Ramos (cell line): ENCODE measurements at regions not wholly inside any gene's neighbourhood (a gene's known extent, or its start where the extent isn't known, plus 50 kb on each side); places are given as distances from the start of the nearest gene placed in this dataset.

Experiments used
- in situ Hi-C: fragments of 300-500 bp; cut with MboI; formaldehyde crosslinking; loops from one replicate; pipeline ENCODE4 v1.14.3; 2022; ENCODE audit warnings: low sequenced_read_pairs; ENCODE audit not compliant: unreplicated experiment

- in situ Hi-C loops: no loop called here
Observed at GRCh38 chr6:160895562-160895961, 96.0 kb upstream of the MAP3K4 start.

GRCh38 chr6:160899671-160900430 lies 91.7 kb upstream of the MAP3K4 start:
- in situ Hi-C loops: no loop called here

- in situ Hi-C loops: no loop called here
Observed at GRCh38 chr6:160911949-160912348, 79.6 kb upstream of the MAP3K4 start.

GRCh38 chr6:160912411-160912810 lies 79.2 kb upstream of the MAP3K4 start:
- in situ Hi-C loops: no loop called here

- in situ Hi-C loops: no loop called here
Observed at GRCh38 chr6:160917572-160917971, 74.0 kb upstream of the MAP3K4 start.

- in situ Hi-C loops: no loop called here
Observed at GRCh38 chr6:160919723-160920440, 71.7 kb upstream of the MAP3K4 start.

- in situ Hi-C loops: no loop called here
Observed at GRCh38 chr6:160921095-160921494, 70.5 kb upstream of the MAP3K4 start.

- in situ Hi-C loops: no loop called here
Observed at GRCh38 chr6:160926281-160927276, 65.0 kb upstream of the MAP3K4 start.

GRCh38 chr6:160927416-160927815 lies 64.2 kb upstream of the MAP3K4 start:
- in situ Hi-C loops: no loop called here

GRCh38 chr6:160929361-160929760 lies 62.2 kb upstream of the MAP3K4 start:
- in situ Hi-C loops: no loop called here

GRCh38 chr6:160929831-160930230 lies 61.7 kb upstream of the MAP3K4 start:
- in situ Hi-C loops: loop anchor here (10.0 kb wide), 1 partner anchor 445 kb away; no protein-coding TSS in a partner anchor

- in situ Hi-C loops: loop anchor here (10.0 kb wide), 1 partner anchor 444 kb away; no protein-coding TSS in a partner anchor
Observed at GRCh38 chr6:160930547-160931377, 60.8 kb upstream of the MAP3K4 start.

- in situ Hi-C loops: loop anchor here (10.0 kb wide), 1 partner anchor 443 kb away; no protein-coding TSS in a partner anchor
Observed at GRCh38 chr6:160931378-160932310, 59.9 kb upstream of the MAP3K4 start.

- in situ Hi-C loops: loop anchor here (10.0 kb wide), 1 partner anchor 442 kb away; no protein-coding TSS in a partner anchor
Observed at GRCh38 chr6:160933256-160933655, 58.3 kb upstream of the MAP3K4 start.

GRCh38 chr6:160934157-160934556 lies 57.4 kb upstream of the MAP3K4 start:
- in situ Hi-C loops: loop anchor here (10.0 kb wide), 1 partner anchor 441 kb away; no protein-coding TSS in a partner anchor

- in situ Hi-C loops: no loop called here
Observed at GRCh38 chr6:160940197-160940596, 51.4 kb upstream of the MAP3K4 start.
